PC-9 (cell line): ENCODE measurements at regions not wholly inside any gene's neighbourhood (a gene's known extent, or its start where the extent isn't known, plus 50 kb on each side); places are given as distances from the start of the nearest gene placed in this dataset.

Experiments
- CTCF ChIP-seq: fragments of 200-600 bp; sonication (generic); conservative IDR thresholded peaks from 2 replicates; pipeline ENCODE4 v1.6.1; 2017; ENCODE audit warnings: mixed run types, antibody characterized with exemption, mild to moderate bottlenecking, moderate library complexity
- EZH2 ChIP-seq: fragments of 200-600 bp; sonication (generic); IDR thresholded peaks from 2 replicates; pipeline ENCODE4 v1.8.0; 2017; ENCODE audit warnings: antibody characterized with exemption, low read depth

- TF ChIP-seq CTCF (no peak), EZH2 (no peak)
Measured at GRCh38 chr7:17171427-17171826, 127.0 kb upstream of the AHR start.
